ENCODE measurements at regions not wholly inside any gene's neighbourhood (a gene's known extent, or its start where the extent isn't known, plus 50 kb on each side); places are given as distances from the start of the nearest gene placed in this dataset.

DNA sequence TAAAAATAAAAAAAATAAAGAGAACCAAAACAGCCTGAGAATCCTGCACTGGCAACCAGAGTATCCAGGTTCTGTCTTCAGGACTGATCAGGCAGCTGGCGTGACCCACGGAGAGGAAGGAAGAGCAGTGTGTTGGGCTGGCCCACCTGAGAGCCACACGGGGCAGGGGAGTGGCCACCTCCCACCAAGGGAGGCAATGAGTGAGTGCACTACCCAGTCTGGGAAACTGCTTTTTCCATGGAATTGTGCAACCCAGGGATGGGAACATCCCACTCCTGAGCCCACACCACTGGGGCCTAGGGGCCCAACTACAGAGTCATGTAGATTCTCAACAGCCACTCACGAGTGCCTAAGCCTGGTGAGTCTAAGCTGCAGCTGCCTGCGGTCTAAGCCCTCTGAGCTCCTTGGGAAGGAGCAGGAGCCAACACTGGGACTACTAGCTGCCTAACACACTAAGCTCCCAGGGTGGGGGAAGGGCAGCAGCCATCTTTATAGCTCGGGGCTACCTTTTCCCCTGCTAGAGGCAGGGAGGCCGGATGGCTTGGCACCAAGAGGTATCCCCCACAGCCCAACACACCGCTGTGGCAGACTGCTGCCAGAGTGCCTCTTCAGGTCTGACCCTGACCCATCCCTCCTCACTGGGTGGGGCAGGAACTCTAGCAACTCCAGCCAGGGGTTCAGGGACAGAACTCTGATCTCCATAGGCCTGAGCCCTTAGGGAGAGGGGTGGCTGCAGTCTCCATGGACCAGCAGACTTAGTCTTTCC lies 610.9 kb downstream of the RERGL start:
- no peaks in the 10 kb centered on the region for H3K4me1 ChIP-seq (ENCODE audit: control insufficient read depth in 5 of 5, insufficient read depth in 5 of 5, low read length in 5 of 5)
- peaks cover 0 to 28% (median 4%) of the 10 kb centered on the region in 5 donors for H3K9me3 ChIP-seq (ENCODE audit: control insufficient read depth in 5 of 5, low read length in 5 of 5)
- no peak overlapping the region for H3K27ac ChIP-seq (ENCODE audit: low read depth, low read length)
- no peak overlapping the region for H3K4me3 ChIP-seq (ENCODE audit: low read depth in 1 of 5, low read length in 5 of 5)
- no peaks in the 10 kb centered on the region for H3K27me3 ChIP-seq (ENCODE audit: control insufficient read depth in 5 of 5, insufficient read depth in 4 of 5, low read length in 5 of 5)
- no peak overlapping the region for H3K9ac ChIP-seq (ENCODE audit: low read length in 5 of 5)
- no peaks in the 10 kb centered on the region for H3K36me3 ChIP-seq (ENCODE audit: control insufficient read depth in 5 of 5, insufficient read depth in 5 of 5, low read length in 5 of 5)

DNA sequence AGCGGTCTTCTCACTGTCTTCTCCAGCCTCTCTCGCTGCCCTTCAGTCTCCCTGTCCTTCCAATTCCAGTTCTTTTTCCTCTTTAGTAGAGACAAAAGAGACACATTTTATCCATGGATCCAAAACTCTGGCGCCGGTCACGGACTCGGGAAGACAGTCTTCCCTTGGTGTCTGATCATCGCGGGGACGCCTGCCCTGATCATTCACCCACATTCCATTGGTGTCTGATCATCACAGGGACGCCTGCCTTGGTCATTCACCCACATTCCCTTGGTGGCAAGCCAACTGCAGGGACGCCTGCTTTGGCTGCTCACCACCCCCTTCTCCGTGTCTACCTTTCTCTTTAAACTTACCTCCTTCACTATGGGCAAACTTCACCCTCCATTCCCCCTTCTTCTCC lies 619.5 kb downstream of the RERGL start:
- no peak overlapping the region for H3K4me3 ChIP-seq (ENCODE audit: low read depth in 1 of 5, low read length in 5 of 5)
- no peak overlapping the region for H3K27ac ChIP-seq (ENCODE audit: low read depth, low read length)
- no peaks in the 10 kb centered on the region for H3K4me1 ChIP-seq (ENCODE audit: control insufficient read depth in 5 of 5, insufficient read depth in 5 of 5, low read length in 5 of 5)
- no peaks in the 10 kb centered on the region for H3K27me3 ChIP-seq (ENCODE audit: control insufficient read depth in 5 of 5, insufficient read depth in 4 of 5, low read length in 5 of 5)
- peaks cover 0 to 13% (median 0%) of the 10 kb centered on the region in 5 donors for H3K9me3 ChIP-seq (ENCODE audit: control insufficient read depth in 5 of 5, low read length in 5 of 5)
- no peaks in the 10 kb centered on the region for H3K36me3 ChIP-seq (ENCODE audit: control insufficient read depth in 5 of 5, insufficient read depth in 5 of 5, low read length in 5 of 5)
- H3K9ac ChIP-seq (ENCODE audit: low read length in 5 of 5) = no peak overlapping the region

DNA sequence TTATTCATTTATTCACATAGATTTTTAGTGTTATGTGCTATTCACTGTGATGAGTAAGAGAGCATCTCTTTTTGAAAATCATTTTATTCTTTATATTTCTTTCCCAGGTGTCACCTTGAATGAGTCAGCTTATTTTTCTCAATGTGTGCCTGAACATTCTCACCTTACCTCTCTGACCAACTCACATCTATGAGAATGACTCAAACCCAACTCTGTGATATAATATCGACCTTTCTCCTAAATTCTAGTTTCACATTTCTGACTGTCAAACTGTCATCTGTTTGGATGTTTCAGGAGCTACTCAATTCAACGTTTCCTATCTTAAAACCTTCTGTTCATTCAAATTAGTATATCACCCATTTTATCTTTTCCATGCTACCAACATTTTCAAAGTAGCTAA lies 630.8 kb downstream of the RERGL start:
- Histone ChIP-seq H3K9ac (ENCODE audit: low read length in 5 of 5) (no peak overlapping the region), H3K4me1 (ENCODE audit: control insufficient read depth in 5 of 5, insufficient read depth in 5 of 5, low read length in 5 of 5) (no peaks in the 10 kb centered on the region), H3K27me3 (ENCODE audit: control insufficient read depth in 5 of 5, insufficient read depth in 4 of 5, low read length in 5 of 5) (no peaks in the 10 kb centered on the region)

DNA sequence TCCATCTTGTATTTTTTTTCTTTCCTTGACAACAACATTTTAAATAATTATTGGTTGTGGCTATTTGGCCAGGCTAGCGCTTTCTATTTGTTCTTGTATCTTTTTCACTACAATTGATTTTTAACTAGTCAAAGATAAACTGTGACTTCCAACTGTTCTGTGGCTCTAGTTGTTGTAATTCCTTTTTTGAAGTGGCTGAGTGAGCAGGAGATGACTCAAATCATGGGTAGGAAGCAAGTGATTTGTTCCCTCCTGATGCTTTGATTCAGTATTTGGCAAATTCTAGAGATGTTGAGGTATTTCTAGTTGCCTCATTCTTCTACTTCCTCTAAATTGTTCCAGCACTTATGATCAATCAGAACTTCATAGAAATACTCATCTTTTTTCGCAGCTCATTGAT lies 633.5 kb downstream of the RERGL start:
- H3K36me3 ChIP-seq (ENCODE audit: control insufficient read depth in 5 of 5, insufficient read depth in 5 of 5, low read length in 5 of 5) = no peaks in the 10 kb centered on the region
- H3K27ac ChIP-seq (ENCODE audit: low read depth, low read length) = no peak overlapping the region
- H3K9ac ChIP-seq (ENCODE audit: low read length in 5 of 5) = no peak overlapping the region
- no peak overlapping the region for H3K4me3 ChIP-seq (ENCODE audit: low read depth in 1 of 5, low read length in 5 of 5)
- H3K4me1 ChIP-seq (ENCODE audit: control insufficient read depth in 5 of 5, insufficient read depth in 5 of 5, low read length in 5 of 5) = no peaks in the 10 kb centered on the region
- H3K9me3 ChIP-seq (ENCODE audit: control insufficient read depth in 5 of 5, low read length in 5 of 5) = peaks cover 0 to 5% (median 0%) of the 10 kb centered on the region in 5 donors
- no peaks in the 10 kb centered on the region for H3K27me3 ChIP-seq (ENCODE audit: control insufficient read depth in 5 of 5, insufficient read depth in 4 of 5, low read length in 5 of 5)

More for the DNA sequence above, 630.8 kb downstream of the RERGL start:
- Histone ChIP-seq H3K27ac (ENCODE audit: low read depth, low read length) (no peak overlapping the region), H3K36me3 (ENCODE audit: control insufficient read depth in 5 of 5, insufficient read depth in 5 of 5, low read length in 5 of 5) (no peaks in the 10 kb centered on the region), H3K9me3 (ENCODE audit: control insufficient read depth in 5 of 5, low read length in 5 of 5) (no peaks in the 10 kb centered on the region), H3K4me3 (ENCODE audit: low read depth in 1 of 5, low read length in 5 of 5) (no peak overlapping the region)

DNA sequence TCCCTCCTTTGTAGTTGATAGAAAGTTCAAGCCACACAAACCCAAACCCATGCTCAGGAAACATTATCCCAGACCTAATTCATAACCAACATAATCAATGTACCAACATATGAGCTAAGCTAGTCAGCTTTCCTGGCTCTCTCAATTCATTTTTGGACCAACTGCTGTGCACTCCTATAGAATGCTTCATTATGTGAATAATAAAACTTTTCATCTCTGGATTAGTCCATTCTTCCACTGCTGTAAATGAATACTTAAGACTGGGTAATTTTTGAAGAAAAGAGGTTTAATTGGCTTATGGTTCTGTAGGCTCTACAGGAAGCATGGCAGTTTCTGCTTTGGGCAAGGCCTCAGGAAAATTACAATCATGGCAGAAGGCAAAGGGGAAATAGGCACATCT lies 651.9 kb downstream of the RERGL start:
- H3K4me3 ChIP-seq (ENCODE audit: low read depth in 1 of 5, low read length in 5 of 5) = no peak overlapping the region

DNA sequence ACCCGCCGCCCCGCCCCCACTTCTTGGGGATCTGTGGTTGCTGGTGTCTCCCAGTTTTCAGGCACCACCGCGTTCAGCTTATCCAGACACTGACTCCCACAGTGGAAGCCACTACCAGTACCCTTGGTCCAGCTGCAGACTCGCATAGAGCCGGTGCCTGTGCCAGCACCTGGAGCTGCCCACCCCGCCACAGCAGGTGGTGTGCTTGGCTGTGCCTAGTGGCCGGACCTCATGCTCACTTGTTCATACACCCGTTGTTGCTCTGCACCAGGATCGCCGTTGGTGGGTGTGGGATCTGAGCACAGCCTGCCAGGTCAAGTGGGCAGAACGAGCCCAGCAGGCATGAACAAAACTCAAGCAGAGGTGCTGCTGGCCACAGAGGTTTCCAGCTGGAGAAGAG lies 673.2 kb downstream of the RERGL start:
- H3K9me3 ChIP-seq (ENCODE audit: control insufficient read depth in 5 of 5, low read length in 5 of 5) = peaks cover 0 to 17% (median 11%) of the 10 kb centered on the region in 5 donors
- H3K4me1 ChIP-seq (ENCODE audit: control insufficient read depth in 5 of 5, insufficient read depth in 5 of 5, low read length in 5 of 5) = no peaks in the 10 kb centered on the region
- no peaks in the 10 kb centered on the region for H3K36me3 ChIP-seq (ENCODE audit: control insufficient read depth in 5 of 5, insufficient read depth in 5 of 5, low read length in 5 of 5)
- no peaks in the 10 kb centered on the region for H3K27me3 ChIP-seq (ENCODE audit: control insufficient read depth in 5 of 5, insufficient read depth in 4 of 5, low read length in 5 of 5)
- no peak overlapping the region for H3K4me3 ChIP-seq (ENCODE audit: low read depth in 1 of 5, low read length in 5 of 5)
- H3K27ac ChIP-seq (ENCODE audit: low read depth, low read length) = no peak overlapping the region
- no peak overlapping the region for H3K9ac ChIP-seq (ENCODE audit: low read length in 5 of 5)

More for the DNA sequence above, 651.9 kb downstream of the RERGL start:
- H3K27me3 ChIP-seq (ENCODE audit: control insufficient read depth in 5 of 5, insufficient read depth in 4 of 5, low read length in 5 of 5) = no peaks in the 10 kb centered on the region
- peaks cover 0 to 15% (median 11%) of the 10 kb centered on the region in 5 donors for H3K9me3 ChIP-seq (ENCODE audit: control insufficient read depth in 5 of 5, low read length in 5 of 5)
- no peak overlapping the region for H3K9ac ChIP-seq (ENCODE audit: low read length in 5 of 5)
- no peak overlapping the region for H3K27ac ChIP-seq (ENCODE audit: low read depth, low read length)
- H3K36me3 ChIP-seq (ENCODE audit: control insufficient read depth in 5 of 5, insufficient read depth in 5 of 5, low read length in 5 of 5) = no peaks in the 10 kb centered on the region
- H3K4me1 ChIP-seq (ENCODE audit: control insufficient read depth in 5 of 5, insufficient read depth in 5 of 5, low read length in 5 of 5) = no peaks in the 10 kb centered on the region

DNA sequence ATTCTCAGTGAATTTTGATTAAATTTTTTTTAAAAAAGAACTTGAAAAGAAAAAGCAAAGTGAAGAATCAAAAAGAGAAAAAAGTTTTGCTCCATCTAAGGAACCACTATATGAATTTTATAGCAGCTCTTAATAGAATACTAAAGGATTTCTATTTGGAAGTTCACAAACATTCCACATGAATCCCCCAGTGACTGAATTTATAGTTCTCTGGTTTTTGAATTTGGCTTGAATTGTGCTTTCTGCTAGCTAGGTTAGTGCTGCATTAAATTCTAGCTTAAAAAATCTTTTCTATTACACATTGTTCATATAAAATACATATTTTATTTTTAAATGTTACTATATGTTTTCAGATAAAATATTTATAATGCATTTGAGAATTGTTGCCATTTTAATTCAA lies 675.4 kb downstream of the RERGL start:
- H3K9me3 ChIP-seq (ENCODE audit: control insufficient read depth in 5 of 5, low read length in 5 of 5) = peaks cover 0 to 20% (median 15%) of the 10 kb centered on the region in 5 donors
- no peaks in the 10 kb centered on the region for H3K27me3 ChIP-seq (ENCODE audit: control insufficient read depth in 5 of 5, insufficient read depth in 4 of 5, low read length in 5 of 5)
- no peaks in the 10 kb centered on the region for H3K4me1 ChIP-seq (ENCODE audit: control insufficient read depth in 5 of 5, insufficient read depth in 5 of 5, low read length in 5 of 5)
- no peak overlapping the region for H3K9ac ChIP-seq (ENCODE audit: low read length in 5 of 5)
- no peak overlapping the region for H3K27ac ChIP-seq (ENCODE audit: low read depth, low read length)
- no peak overlapping the region for H3K4me3 ChIP-seq (ENCODE audit: low read depth in 1 of 5, low read length in 5 of 5)
- no peaks in the 10 kb centered on the region for H3K36me3 ChIP-seq (ENCODE audit: control insufficient read depth in 5 of 5, insufficient read depth in 5 of 5, low read length in 5 of 5)

DNA sequence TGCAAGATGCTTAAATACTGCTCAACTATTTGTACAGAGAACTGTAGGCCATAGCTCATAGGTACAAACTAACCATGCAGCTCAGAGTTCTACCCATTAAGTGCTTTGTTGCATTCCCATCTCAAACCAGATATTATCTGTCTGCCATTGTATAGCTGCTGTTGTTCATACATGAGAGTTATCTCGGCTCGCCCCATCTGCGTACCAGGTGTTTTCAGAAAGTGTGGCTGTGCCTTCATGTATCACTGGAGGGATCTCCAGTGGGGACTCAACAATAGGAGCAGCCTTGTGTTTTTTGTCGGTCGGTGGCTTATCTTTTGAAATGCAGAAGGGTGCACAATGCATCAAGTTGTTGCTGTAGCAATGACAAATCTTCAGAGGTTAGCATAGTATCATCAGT lies 678.3 kb downstream of the RERGL start:
- no peaks in the 10 kb centered on the region for H3K36me3 ChIP-seq (ENCODE audit: control insufficient read depth in 5 of 5, insufficient read depth in 5 of 5, low read length in 5 of 5)
- no peak overlapping the region for H3K9ac ChIP-seq (ENCODE audit: low read length in 5 of 5)
- no peak overlapping the region for H3K4me3 ChIP-seq (ENCODE audit: low read depth in 1 of 5, low read length in 5 of 5)
- no peaks in the 10 kb centered on the region for H3K27me3 ChIP-seq (ENCODE audit: control insufficient read depth in 5 of 5, insufficient read depth in 4 of 5, low read length in 5 of 5)
- H3K4me1 ChIP-seq (ENCODE audit: control insufficient read depth in 5 of 5, insufficient read depth in 5 of 5, low read length in 5 of 5) = no peaks in the 10 kb centered on the region
- no peak overlapping the region for H3K27ac ChIP-seq (ENCODE audit: low read depth, low read length)
- peaks cover 0 to 16% (median 13%) of the 10 kb centered on the region in 5 donors for H3K9me3 ChIP-seq (ENCODE audit: control insufficient read depth in 5 of 5, low read length in 5 of 5)

DNA sequence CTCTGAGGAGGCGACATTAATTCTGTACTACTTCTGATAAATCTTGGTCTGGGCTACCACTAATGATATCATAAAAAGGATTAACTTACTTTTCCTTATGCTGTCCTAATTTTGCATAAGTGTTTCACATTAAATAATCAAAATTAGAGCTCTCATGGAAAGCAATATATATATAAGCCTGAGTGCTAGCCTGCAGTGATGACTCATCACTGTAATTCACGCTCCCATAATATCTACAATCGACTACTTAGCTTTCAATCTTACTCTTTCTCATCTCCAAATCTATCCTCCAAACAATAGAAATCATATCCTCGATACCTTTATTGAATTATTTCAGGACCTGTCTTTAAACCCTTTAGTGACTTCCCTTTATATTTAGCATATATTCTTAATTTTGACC lies 701.3 kb downstream of the RERGL start:
- Histone ChIP-seq H3K27me3 (ENCODE audit: control insufficient read depth in 5 of 5, insufficient read depth in 4 of 5, low read length in 5 of 5) (no peaks in the 10 kb centered on the region), H3K36me3 (ENCODE audit: control insufficient read depth in 5 of 5, insufficient read depth in 5 of 5, low read length in 5 of 5) (no peaks in the 10 kb centered on the region), H3K4me3 (ENCODE audit: low read depth in 1 of 5, low read length in 5 of 5) (no peak overlapping the region), H3K27ac (ENCODE audit: low read depth, low read length) (no peak overlapping the region), H3K9me3 (ENCODE audit: control insufficient read depth in 5 of 5, low read length in 5 of 5) (peaks cover 0 to 4% (median 1%) of the 10 kb centered on the region in 5 donors), H3K9ac (ENCODE audit: low read length in 5 of 5) (no peak overlapping the region), H3K4me1 (ENCODE audit: control insufficient read depth in 5 of 5, insufficient read depth in 5 of 5, low read length in 5 of 5) (no peaks in the 10 kb centered on the region)

DNA sequence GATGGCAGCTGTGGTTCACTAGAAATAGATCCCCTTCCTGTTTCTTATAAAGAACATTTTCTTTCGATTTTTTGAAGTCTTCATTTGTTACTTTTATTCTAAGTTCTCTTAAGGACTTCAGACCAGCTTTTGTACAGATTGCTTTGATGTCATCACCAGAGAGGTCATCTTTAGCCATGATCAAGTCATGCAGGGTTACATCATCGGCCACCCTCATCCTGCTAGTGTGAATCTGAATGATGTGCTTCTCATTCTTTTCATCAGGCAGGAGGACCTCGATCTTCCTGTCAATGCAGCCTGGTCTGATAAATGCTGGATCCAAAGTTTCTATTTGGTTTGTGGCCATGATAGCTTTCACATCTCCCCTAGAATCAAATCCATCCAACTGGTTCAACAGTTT lies 706.7 kb downstream of the RERGL start:
- Histone ChIP-seq H3K4me1 (ENCODE audit: control insufficient read depth in 5 of 5, insufficient read depth in 5 of 5, low read length in 5 of 5) (no peaks in the 10 kb centered on the region), H3K27ac (ENCODE audit: low read depth, low read length) (no peak overlapping the region), H3K9ac (ENCODE audit: low read length in 5 of 5) (no peak overlapping the region), H3K27me3 (ENCODE audit: control insufficient read depth in 5 of 5, insufficient read depth in 4 of 5, low read length in 5 of 5) (no peaks in the 10 kb centered on the region), H3K4me3 (ENCODE audit: low read depth in 1 of 5, low read length in 5 of 5) (no peak overlapping the region), H3K36me3 (ENCODE audit: control insufficient read depth in 5 of 5, insufficient read depth in 5 of 5, low read length in 5 of 5) (no peaks in the 10 kb centered on the region), H3K9me3 (ENCODE audit: control insufficient read depth in 5 of 5, low read length in 5 of 5) (peaks cover 0 to 6% (median 2%) of the 10 kb centered on the region in 5 donors)
